ENCODE measurements at regions not wholly inside any gene's neighbourhood (a gene's known extent, or its start where the extent isn't known, plus 50 kb on each side); places are given as distances from the start of the nearest gene placed in this dataset.

DNA sequence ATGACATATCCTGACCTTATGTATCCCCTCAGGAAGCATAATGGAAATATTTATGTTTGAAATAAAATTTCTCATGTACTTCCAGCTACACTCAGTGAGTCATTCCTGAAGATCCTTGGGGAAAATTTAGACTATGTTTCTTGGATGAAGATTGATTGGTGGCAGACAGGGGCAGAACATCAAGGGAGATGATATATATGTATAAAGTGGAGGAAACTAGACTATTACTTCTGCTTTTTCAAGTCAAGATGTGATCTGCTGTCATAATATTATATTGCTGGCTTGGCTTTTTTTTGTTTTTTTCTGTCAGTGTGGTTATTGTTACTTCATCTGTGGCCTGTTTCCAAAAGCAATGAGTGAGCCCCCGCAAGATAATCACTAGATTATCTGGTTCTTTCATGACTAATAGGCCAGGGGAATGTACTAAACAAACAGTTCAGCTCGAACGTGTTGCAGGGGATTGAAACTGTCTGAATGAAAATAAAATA, 87.2 kb upstream of the TNFSF11 start:
- TF ChIP-seq ELF4 (IDR thresholded peaks at IDR 0.05) (no peak), LEF1 (IDR thresholded peaks at IDR 0.05; ENCODE audit: borderline replicate concordance) (no peak), FOXK2 (IDR thresholded peaks at IDR 0.05) (no peak), SP1 (IDR thresholded peaks at IDR 0.05) (no peak), PKNOX1 (IDR thresholded peaks at IDR 0.05) (no peak), SUZ12 (IDR thresholded peaks at IDR 0.05) (no peak), L3MBTL2 (conservative IDR thresholded peaks at IDR 0.05) (no peak), FOXM1 (IDR thresholded peaks at IDR 0.05; ENCODE audit: borderline replicate concordance) (no peak), HDGF (IDR thresholded peaks at IDR 0.05; ENCODE audit: borderline replicate concordance) (no peak), BHLHE40 (IDR thresholded peaks at IDR 0.05; ENCODE audit: borderline replicate concordance) (no peak), ARNT (IDR thresholded peaks at IDR 0.05) (no peak)

Data from HEK293T (cell line).